Cardiac fibroblast (primary cell): ENCODE measurements at regions not wholly inside any gene's neighbourhood (a gene's known extent, or its start where the extent isn't known, plus 50 kb on each side); places are given as distances from the start of the nearest gene placed in this dataset.

Experiments used
- DNase-seq, 2 donors: peaks; one replicate each; pipeline versions ENCODE4 v3.0.0 to v3.0.0-alpha.2; 2010; ENCODE audit warnings: low read depth in 2 of 2
- H3K4me3 ChIP-seq, 2 donors: replicated peaks in 1 of 2; 1 replicate in 1 of 2; 2 replicates in 1 of 2; pipeline ENCODE4 v1.5.1; 2011; ENCODE audit warnings: low read depth in 2 of 2, low read length in 2 of 2, mild to moderate bottlenecking in 2 of 2, moderate library complexity in 1 of 2
- CTCF ChIP-seq: IDR thresholded peaks from one replicate; pipeline ENCODE4 v1.5.1; 2011; ENCODE audit warnings: low read depth, mild to moderate bottlenecking, low read length, inconsistent platforms

- TF ChIP-seq CTCF: no peak
- DNase-seq: peak in 1 of 2 donors; percentile 72
- H3K4me3 ChIP-seq: no peak overlapping the region
These were observed 519.4 kb upstream of the JAG1 start for GRCh38 chr20:11193241-11193640.

GRCh38 chr20:11195169-11195568, 521.4 kb upstream of the JAG1 start:
- no peak overlapping the region for H3K4me3 ChIP-seq
- no peak for DNase-seq
- TF ChIP-seq CTCF: no peak

GRCh38 chr20:11195899-11196558, 522.2 kb upstream of the JAG1 start:
- DNase-seq: peak in 1 of 2 donors; percentile 87
- no peak for TF ChIP-seq CTCF
- no peak overlapping the region for H3K4me3 ChIP-seq

- TF ChIP-seq CTCF: no peak
- no peak overlapping the region for H3K4me3 ChIP-seq
- DNase-seq: no peak
These were observed 524.1 kb upstream of the JAG1 start for GRCh38 chr20:11197851-11198250.

GRCh38 chr20:11200423-11200822, 526.6 kb upstream of the JAG1 start:
- H3K4me3 ChIP-seq: no peak overlapping the region
- TF ChIP-seq CTCF: no peak
- DNase-seq: no peak

- peak; percentile 90 for TF ChIP-seq CTCF
- no peak overlapping the region for H3K4me3 ChIP-seq
- DNase-seq: peak; percentile 81 to 86
These were observed 531.3 kb upstream of the JAG1 start for GRCh38 chr20:11204926-11205768.
